ENCODE measurements at regions not wholly inside any gene's neighbourhood (a gene's known extent, or its start where the extent isn't known, plus 50 kb on each side); places are given as distances from the start of the nearest gene placed in this dataset.
"Not testable (repeated sequence)": the region's sequence is repeated elsewhere in the genome, so short reads cannot be mapped to it uniquely, and the experiment has no call there.

GRCh38 chr20:51922812-51923211, 120.5 kb upstream of the SALL4 start:
- not testable (repeated sequence) for TF ChIP-seq POLR2A, CTCF (IDR thresholded peaks at IDR 0.05)

All from adrenal gland (tissue), 5 donors.